HL-60/S4 treated with phorbol 12-myristate 13-acetate at 8.2 ng/mL for 4 days and 3 days (cell line): ENCODE measurements at regions not wholly inside any gene's neighbourhood (a gene's known extent, or its start where the extent isn't known, plus 50 kb on each side); places are given as distances from the start of the nearest gene placed in this dataset.

Source experiments
- in situ Hi-C: fragments of 300-500 bp; cut with MboI; formaldehyde crosslinking; loops from 2 replicates; pipeline ENCODE4 v1.15.0; 2022; ENCODE audit warnings: low sequenced_read_pairs

DNA sequence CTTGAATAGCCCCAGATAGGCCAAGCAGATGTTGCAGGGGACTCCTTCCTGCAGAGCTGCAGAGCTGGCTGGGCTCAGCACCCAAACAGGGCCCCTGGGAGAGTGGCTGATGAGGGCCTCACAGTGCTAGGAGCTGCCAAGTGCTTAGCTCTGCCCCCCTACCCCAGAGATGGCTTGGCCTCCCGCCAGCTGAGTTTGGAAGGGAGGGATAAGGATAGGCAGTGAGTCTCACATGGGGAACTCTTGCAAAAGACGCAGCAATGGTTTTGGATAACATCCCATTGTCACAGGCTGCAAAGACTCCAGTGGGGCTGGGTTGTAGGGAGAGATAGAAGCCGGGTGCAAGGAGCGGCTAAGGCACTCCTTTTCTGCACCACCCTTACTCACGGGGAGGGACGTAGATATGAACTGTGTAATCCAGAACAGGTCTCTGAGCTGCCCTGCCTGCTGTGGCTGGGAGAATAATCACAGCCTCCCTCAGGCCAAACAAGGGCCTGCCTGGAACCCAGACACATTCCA lies 52.9 kb upstream of the MAF start:
- in situ Hi-C loops = no loop called here

DNA sequence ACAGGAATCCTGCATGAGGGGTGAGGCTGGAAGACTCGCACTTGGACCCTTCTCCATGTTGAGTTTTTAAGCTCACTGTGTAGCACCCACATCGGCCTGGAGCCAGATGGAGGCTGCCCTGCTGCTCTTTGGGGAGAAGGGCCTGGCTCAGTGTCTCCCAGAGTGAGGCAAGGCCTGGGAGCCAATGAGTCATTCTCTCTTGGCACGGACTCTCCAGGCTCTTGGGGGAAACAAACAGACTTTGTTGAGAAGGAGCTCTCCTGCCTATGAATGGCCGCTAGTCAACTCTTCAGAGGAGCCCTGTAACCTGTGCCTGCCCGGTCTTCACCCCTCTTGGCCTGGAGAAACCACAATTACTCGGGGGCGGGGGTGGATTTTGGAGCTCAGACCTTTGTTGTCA lies 50.8 kb upstream of the MAF start:
- in situ Hi-C loops = no loop called here
